ENCODE measurements at regions not wholly inside any gene's neighbourhood (a gene's known extent, or its start where the extent isn't known, plus 50 kb on each side); places are given as distances from the start of the nearest gene placed in this dataset.

GRCh38 chr12:34598851-34599529, 576.7 kb downstream of the ALG10 start:
- H3K4me3 ChIP-seq (ENCODE audit: low read depth, low read length), result no peak overlapping the region
- no peak for DNase-seq (ENCODE audit: low read depth)
- TF ChIP-seq CTCF (conservative IDR thresholded peaks at IDR 0.05; ENCODE audit: low read depth, low read length), result no peak

GRCh38 chr12:34599530-34600513, 577.5 kb downstream of the ALG10 start:
- DNase-seq (ENCODE audit: low read depth), result no peak
- no peak for TF ChIP-seq CTCF (conservative IDR thresholded peaks at IDR 0.05; ENCODE audit: low read depth, low read length)
- H3K4me3 ChIP-seq (ENCODE audit: low read depth, low read length), result no peak overlapping the region

DNA sequence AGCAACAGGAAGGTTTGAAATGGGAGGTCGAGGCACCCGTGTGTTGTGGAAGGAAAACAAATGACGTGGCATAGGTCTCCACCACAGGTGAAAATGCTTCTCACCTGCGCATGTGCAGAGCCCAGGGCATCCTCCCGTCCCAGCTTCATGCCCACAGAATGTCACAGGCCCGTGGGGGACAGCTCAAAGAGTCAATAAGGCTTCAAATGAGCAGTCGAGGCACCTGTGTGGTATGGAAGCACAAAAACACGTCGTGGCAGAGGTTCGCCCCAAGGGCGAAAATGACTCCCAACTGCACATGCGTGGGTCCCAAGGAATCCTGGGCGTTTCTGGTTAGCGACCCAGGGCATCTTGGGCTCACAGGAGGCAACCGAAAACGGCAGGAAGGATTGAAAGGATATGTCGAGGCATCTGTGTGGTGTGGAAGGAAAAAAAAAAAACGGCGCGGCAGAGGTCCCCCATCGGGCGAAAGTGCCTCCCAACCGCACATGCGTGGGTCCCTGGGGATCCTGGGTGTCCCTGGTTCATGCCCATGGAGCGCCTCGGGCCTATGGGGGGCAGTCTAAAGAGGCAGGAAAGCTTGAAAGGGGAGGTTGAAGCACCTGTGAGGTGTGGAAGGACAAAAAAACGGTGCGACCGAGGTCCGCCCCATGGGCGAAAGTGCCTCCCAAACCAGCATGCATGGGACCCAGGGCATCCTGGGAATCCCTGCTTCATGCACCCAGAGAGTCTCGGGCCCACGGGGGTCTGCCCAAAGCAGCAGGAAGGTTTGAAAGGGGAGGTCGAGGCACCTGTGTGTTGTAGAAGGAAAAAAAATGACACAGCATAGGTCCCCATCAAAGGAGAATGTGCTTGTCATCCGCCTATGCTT, 578.5 kb downstream of the ALG10 start:
- DNase-seq (ENCODE audit: low read depth), result no peak
- no peak for TF ChIP-seq CTCF (conservative IDR thresholded peaks at IDR 0.05; ENCODE audit: low read depth, low read length)
- H3K4me3 ChIP-seq (ENCODE audit: low read depth, low read length), result no peak overlapping the region

DNA sequence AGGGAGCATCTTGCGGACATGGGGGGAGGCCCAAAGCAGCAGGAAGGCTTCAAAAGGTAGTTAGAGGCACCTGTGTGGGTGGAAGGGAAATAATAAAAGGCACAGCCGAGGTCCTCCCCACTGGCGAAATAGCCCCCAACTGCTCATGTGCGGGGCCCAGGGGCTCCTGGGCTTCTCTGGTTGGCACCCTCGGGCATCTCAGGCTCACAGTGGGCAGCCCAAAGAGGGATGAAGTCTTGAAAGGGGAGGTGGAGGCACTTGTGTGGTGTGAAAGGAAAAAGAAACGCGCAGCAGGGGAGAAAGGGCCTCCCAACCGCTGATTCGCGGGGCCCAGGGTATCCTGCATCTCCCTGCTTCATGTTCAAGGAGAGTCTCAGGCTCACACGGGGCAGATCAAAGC, 579.4 kb downstream of the ALG10 start:
- DNase-seq (ENCODE audit: low read depth), result no peak
- no peak overlapping the region for H3K4me3 ChIP-seq (ENCODE audit: low read depth, low read length)
- no peak for TF ChIP-seq CTCF (conservative IDR thresholded peaks at IDR 0.05; ENCODE audit: low read depth, low read length)

- H3K4me3 ChIP-seq (ENCODE audit: low read depth, low read length), result no peak overlapping the region
- DNase-seq (ENCODE audit: low read depth), result no peak
- no peak for TF ChIP-seq CTCF (conservative IDR thresholded peaks at IDR 0.05; ENCODE audit: low read depth, low read length)
Measured at GRCh38 chr12:34602213-34602940, 580.1 kb downstream of the ALG10 start.

DNA sequence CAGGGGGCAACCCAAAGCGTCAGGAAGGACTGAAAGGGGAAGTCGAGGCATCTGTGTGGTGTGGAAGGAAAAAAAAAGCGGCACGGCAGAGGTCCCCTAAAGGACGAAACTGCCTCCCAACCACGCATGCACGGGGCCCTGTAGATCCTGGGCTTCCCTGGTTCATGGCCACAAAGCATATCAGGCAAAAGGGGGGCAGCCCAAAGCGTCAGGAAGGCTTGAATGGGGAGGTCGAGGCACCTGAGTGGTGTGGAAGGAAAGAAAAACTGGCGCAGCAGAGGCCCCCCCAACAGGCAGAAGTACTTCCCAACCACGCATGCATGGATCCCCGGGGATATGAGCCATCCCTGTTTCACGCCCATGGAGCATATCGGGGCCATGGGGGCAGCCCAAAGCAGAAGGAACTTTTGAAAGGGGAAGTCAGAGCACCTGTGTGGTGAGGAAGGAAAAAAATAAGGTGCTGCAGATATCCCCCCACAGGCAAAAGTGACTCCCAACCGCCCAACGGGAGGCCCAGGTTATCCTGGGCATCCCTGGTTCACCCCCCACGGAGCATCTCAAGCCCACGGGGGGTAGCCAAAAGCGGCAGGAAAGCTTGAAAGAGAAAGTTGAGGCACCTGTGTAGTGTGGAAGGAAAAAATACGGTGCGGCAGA, 581.2 kb downstream of the ALG10 start:
- no peak overlapping the region for H3K4me3 ChIP-seq (ENCODE audit: low read depth, low read length)
- no peak for DNase-seq (ENCODE audit: low read depth)
- no peak for TF ChIP-seq CTCF (conservative IDR thresholded peaks at IDR 0.05; ENCODE audit: low read depth, low read length)
